SK-N-SH (cell line): ENCODE measurements at regions not wholly inside any gene's neighbourhood (a gene's known extent, or its start where the extent isn't known, plus 50 kb on each side); places are given as distances from the start of the nearest gene placed in this dataset.

Source experiments
- CTCF ChIA-PET: fragments of 300-600, 350-600 bp; formaldehyde crosslinking; extraction: SDS; loops from one replicate; lab custom pipeline; 2021; lab: Yijun Ruan, JAX
- POLR2A ChIA-PET: fragments of 350-600 bp; sonication (Branson Sonifier 250); formaldehyde crosslinking; extraction: SDS; loops from one replicate; lab custom pipeline; 2020; ENCODE audit warnings: antibody characterized with exemption, inconsistent platforms; lab: Yijun Ruan, JAX
- DNase-seq: peaks from one replicate; pipeline ENCODE4 v3.0.0; 2012
- H2AFZ ChIP-seq: fragments of 200-600 bp; sonication (generic); 2 replicates; pipeline ENCODE4 v1.8.1; 2016; ENCODE audit warnings: antibody characterized with exemption, mild to moderate bottlenecking, low read depth
- H3F3A ChIP-seq: fragments of 200-600 bp; sonication (generic); replicated peaks from 2 replicates; pipeline ENCODE3; 2016; ENCODE audit warnings: antibody characterized with exemption, mild to moderate bottlenecking; ENCODE audit not compliant: insufficient read depth
- H3K27ac ChIP-seq, 2 experiments: fragments of 200-500 bp in 1 of 2; fragments of 200-600 bp in 1 of 2; sonication (Bioruptor generic) in 1 of 2; sonication (generic), shearing (Covaris generic) in 1 of 2; 2 replicates each; pipeline versions ENCODE4 v1.5.1 to v1.6.1; 2014 to 2016; ENCODE audit warnings: low read depth in 2 of 2, inconsistent platforms in 1 of 2, low read length in 1 of 2, mild to moderate bottlenecking in 1 of 2, mixed read lengths in 1 of 2
- H3K27me3 ChIP-seq: fragments of 200-600 bp; sonication (generic), shearing (Covaris generic); 2 replicates; pipeline ENCODE4 v1.6.1; 2016; ENCODE audit warnings: mixed run types; ENCODE audit not compliant: insufficient read depth
- H3K36me3 ChIP-seq, 2 experiments: fragments of 200-500 bp in 1 of 2; fragments of 200-600 bp in 1 of 2; sonication (Bioruptor generic) in 1 of 2; sonication (generic) in 1 of 2; replicated peaks in 1 of 2; 2 replicates each; pipeline versions ENCODE3 to v1.5.1; 2014 to 2016; ENCODE audit warnings: low read length in 1 of 2, mild to moderate bottlenecking in 1 of 2; ENCODE audit not compliant: insufficient read depth in 2 of 2, control insufficient read depth in 1 of 2
- H3K4me1 ChIP-seq, 2 experiments: fragments of 200-500 bp in 1 of 2; fragments of 200-600 bp in 1 of 2; sonication (Bioruptor generic) in 1 of 2; sonication (generic), shearing (Covaris generic) in 1 of 2; 2 replicates each; pipeline versions ENCODE4 v1.5.1 to v1.6.1; 2014 to 2016; ENCODE audit warnings: low read depth in 1 of 2, low read length in 1 of 2, mixed run types in 1 of 2; ENCODE audit not compliant: insufficient read depth in 2 of 2, control insufficient read depth in 1 of 2
- H3K4me2 ChIP-seq: fragments of 200-600 bp; sonication (generic), shearing (Covaris generic); 2 replicates; pipeline ENCODE4 v1.6.1; 2017; ENCODE audit warnings: mixed run types
- H3K4me3 ChIP-seq, 2 experiments: fragments of 200-500 bp in 1 of 2; fragments of 200-600 bp in 1 of 2; sonication (Bioruptor generic) in 1 of 2; sonication (generic), shearing (Covaris generic) in 1 of 2; 2 replicates each; pipeline versions ENCODE4 v1.5.1 to v1.8.1; 2014 to 2016; ENCODE audit warnings: low read depth in 2 of 2, inconsistent platforms in 1 of 2, low read length in 1 of 2, mild to moderate bottlenecking in 1 of 2, mixed read lengths in 1 of 2, moderate library complexity in 1 of 2
- H3K79me2 ChIP-seq: fragments of 200-600 bp; sonication (generic); 2 replicates; pipeline ENCODE4 v1.8.1; 2017; ENCODE audit warnings: mild to moderate bottlenecking; ENCODE audit not compliant: insufficient read depth
- H3K9ac ChIP-seq: fragments of 200-600 bp; sonication (generic); 2 replicates; pipeline ENCODE4 v1.6.1; 2017; ENCODE audit warnings: mixed run types
- H3K9me2 ChIP-seq: fragments of 200-600 bp; sonication (generic); 2 replicates; pipeline ENCODE4 v1.6.1; 2017; ENCODE audit warnings: mixed run types
- H3K9me3 ChIP-seq: fragments of 200-600 bp; sonication (generic); 2 replicates; pipeline ENCODE4 v1.6.1; 2017; ENCODE audit warnings: mixed run types, mild to moderate bottlenecking, moderate library complexity
- H4K20me1 ChIP-seq: fragments of 200-600 bp; sonication (generic); 2 replicates; pipeline ENCODE4 v1.6.1; 2017; ENCODE audit warnings: mild to moderate bottlenecking, mixed run types; ENCODE audit not compliant: insufficient read depth
- EZH2phosphoT487 ChIP-seq: fragments of 200-600 bp; sonication (generic); IDR thresholded peaks from 2 replicates; pipeline ENCODE4 v1.6.1; 2017; ENCODE audit warnings: low read depth, mixed run types, mild to moderate bottlenecking, antibody characterized with exemption, moderate library complexity, borderline replicate concordance
- FOSL2 ChIP-seq: IDR thresholded peaks from 2 replicates; pipeline ENCODE4 v1.4.0; 2012; ENCODE audit warnings: low read depth, mild to moderate bottlenecking, moderate library complexity, borderline replicate concordance
- FOXJ3 ChIP-seq: sonication (generic); formaldehyde crosslinking; IDR thresholded peaks from 2 replicates; pipeline ENCODE4 v1.5.1; 2020; ENCODE audit warnings: mild to moderate bottlenecking, missing genetic modification reagents
- FOXM1 ChIP-seq: IDR thresholded peaks from 2 replicates; pipeline ENCODE4 v1.4.0; 2012; ENCODE audit warnings: low read depth, mild to moderate bottlenecking
- GATA2 ChIP-seq: sonication (generic); formaldehyde crosslinking; IDR thresholded peaks from 2 replicates; pipeline ENCODE4 v1.5.0; 2020; ENCODE audit warnings: mild to moderate bottlenecking, missing genetic modification reagents
- JUND ChIP-seq: IDR thresholded peaks from 2 replicates; pipeline ENCODE4 v1.4.0; 2012
- NFIC ChIP-seq: IDR thresholded peaks from 2 replicates; pipeline ENCODE4 v1.4.0; 2012; ENCODE audit warnings: borderline replicate concordance
- RAD21 ChIP-seq: IDR thresholded peaks from 2 replicates; pipeline ENCODE4 v1.6.1; 2012; ENCODE audit warnings: mild to moderate bottlenecking, low read length
- RCOR1 ChIP-seq: fragments of 150-350 bp; IDR thresholded peaks from 2 replicates; pipeline ENCODE4 v1.6.1; 2017; ENCODE audit warnings: antibody characterized with exemption, low read length
- RFX5 ChIP-seq: IDR thresholded peaks from 2 replicates; pipeline ENCODE4 v1.6.1; 2012; ENCODE audit warnings: mild to moderate bottlenecking, improper control_type of control experiment, low read length
- RXRA ChIP-seq: IDR thresholded peaks from 2 replicates; pipeline ENCODE4 v1.4.0; 2012; ENCODE audit warnings: low read depth, mild to moderate bottlenecking, borderline replicate concordance
- SIN3A ChIP-seq: IDR thresholded peaks from 2 replicates; pipeline ENCODE4 v1.6.1; 2012; ENCODE audit warnings: low read depth, mild to moderate bottlenecking, low read length, moderate library complexity, borderline replicate concordance
- TAF1 ChIP-seq: IDR thresholded peaks from 2 replicates; pipeline ENCODE4 v1.6.1; 2012; ENCODE audit warnings: low read depth, mild to moderate bottlenecking, low read length, moderate library complexity, borderline replicate concordance
- TEAD4 ChIP-seq: IDR thresholded peaks from 2 replicates; pipeline ENCODE4 v1.4.0; 2012; ENCODE audit warnings: mild to moderate bottlenecking, borderline replicate concordance; ENCODE audit not compliant: insufficient read depth
- YY1 ChIP-seq: IDR thresholded peaks from 2 replicates; pipeline ENCODE4 v1.4.0; 2012; ENCODE audit warnings: low read depth, mild to moderate bottlenecking
- WGBS: methylation state at CpG from one replicate; pipeline ENCODE4 v1.1.6; 2017; ENCODE audit warnings: low lambda C conversion rate; 5-methylcytosine and 5-hydroxymethylcytosine counted together
- TF ChIP-seq, protein P1 (sequence below): IDR thresholded peaks from 2 replicates; pipeline ENCODE4 v1.6.1; 2012; ENCODE audit warnings: mild to moderate bottlenecking, low read depth, low read length, moderate library complexity
- TF ChIP-seq, protein P2 (sequence below): fragments of 150-350 bp; IDR thresholded peaks from 2 replicates; pipeline ENCODE4 v1.6.1; 2017; ENCODE audit warnings: antibody characterized with exemption, low read length, low read depth, borderline replicate concordance
- TF ChIP-seq, protein P3 (sequence below): IDR thresholded peaks from 2 replicates; pipeline ENCODE4; 2012
- TF ChIP-seq, protein P4 (sequence below): IDR thresholded peaks from 2 replicates; pipeline ENCODE4 v1.4.0; 2012; ENCODE audit warnings: low read depth, borderline replicate concordance

DNA sequence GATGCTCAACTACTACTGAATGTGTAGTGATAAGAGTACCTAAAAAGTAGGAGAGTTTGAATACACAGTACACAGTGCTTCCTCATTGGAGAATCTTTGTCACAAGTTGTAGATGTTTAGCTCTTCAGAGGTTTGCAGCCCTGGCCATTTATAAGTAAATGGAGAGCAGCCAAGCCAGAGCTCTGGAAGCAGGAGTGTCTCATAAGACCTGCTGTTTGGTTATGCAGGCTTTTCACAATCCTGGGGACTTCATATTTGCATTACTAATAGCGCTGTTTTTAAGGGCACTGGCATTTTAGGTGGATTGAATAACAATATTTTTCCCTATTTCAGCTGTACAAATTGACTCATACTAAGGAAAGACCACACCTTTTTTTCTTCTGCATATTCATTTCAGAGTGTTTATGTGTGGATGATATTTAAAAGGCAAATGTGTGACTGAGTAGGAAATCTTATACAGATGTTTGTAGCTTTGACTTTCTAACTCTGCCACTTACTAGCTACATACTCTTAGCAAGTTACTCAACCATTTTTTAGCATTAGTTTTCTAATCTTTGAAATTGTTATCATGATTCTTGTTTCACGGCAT, 730.5 kb upstream of the MAP3K7 start:
- H2AFZ ChIP-seq, result no peak overlapping the region
- H3F3A ChIP-seq, result no peaks in the 10 kb centered on the region
- TF ChIP-seq, protein P1, sequence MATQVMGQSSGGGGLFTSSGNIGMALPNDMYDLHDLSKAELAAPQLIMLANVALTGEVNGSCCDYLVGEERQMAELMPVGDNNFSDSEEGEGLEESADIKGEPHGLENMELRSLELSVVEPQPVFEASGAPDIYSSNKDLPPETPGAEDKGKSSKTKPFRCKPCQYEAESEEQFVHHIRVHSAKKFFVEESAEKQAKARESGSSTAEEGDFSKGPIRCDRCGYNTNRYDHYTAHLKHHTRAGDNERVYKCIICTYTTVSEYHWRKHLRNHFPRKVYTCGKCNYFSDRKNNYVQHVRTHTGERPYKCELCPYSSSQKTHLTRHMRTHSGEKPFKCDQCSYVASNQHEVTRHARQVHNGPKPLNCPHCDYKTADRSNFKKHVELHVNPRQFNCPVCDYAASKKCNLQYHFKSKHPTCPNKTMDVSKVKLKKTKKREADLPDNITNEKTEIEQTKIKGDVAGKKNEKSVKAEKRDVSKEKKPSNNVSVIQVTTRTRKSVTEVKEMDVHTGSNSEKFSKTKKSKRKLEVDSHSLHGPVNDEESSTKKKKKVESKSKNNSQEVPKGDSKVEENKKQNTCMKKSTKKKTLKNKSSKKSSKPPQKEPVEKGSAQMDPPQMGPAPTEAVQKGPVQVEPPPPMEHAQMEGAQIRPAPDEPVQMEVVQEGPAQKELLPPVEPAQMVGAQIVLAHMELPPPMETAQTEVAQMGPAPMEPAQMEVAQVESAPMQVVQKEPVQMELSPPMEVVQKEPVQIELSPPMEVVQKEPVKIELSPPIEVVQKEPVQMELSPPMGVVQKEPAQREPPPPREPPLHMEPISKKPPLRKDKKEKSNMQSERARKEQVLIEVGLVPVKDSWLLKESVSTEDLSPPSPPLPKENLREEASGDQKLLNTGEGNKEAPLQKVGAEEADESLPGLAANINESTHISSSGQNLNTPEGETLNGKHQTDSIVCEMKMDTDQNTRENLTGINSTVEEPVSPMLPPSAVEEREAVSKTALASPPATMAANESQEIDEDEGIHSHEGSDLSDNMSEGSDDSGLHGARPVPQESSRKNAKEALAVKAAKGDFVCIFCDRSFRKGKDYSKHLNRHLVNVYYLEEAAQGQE, result no peak
- no peak for TF ChIP-seq FOXM1
- no peak for TF ChIP-seq RCOR1
- TF ChIP-seq TEAD4, result no peak
- no peak for TF ChIP-seq NFIC
- TF ChIP-seq JUND, result no peak
- TF ChIP-seq YY1, result no peak
- no peak for TF ChIP-seq SIN3A
- TF ChIP-seq, protein P2, sequence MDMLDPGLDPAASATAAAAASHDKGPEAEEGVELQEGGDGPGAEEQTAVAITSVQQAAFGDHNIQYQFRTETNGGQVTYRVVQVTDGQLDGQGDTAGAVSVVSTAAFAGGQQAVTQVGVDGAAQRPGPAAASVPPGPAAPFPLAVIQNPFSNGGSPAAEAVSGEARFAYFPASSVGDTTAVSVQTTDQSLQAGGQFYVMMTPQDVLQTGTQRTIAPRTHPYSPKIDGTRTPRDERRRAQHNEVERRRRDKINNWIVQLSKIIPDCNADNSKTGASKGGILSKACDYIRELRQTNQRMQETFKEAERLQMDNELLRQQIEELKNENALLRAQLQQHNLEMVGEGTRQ, result no peak
- H3K27me3 ChIP-seq, result no peaks in the 10 kb centered on the region
- no peaks in the 10 kb centered on the region for H3K9me2 ChIP-seq
- no peak overlapping the region for H3K9ac ChIP-seq
- CTCF ChIA-PET, result interaction anchor here (1.1 to 1.4 kb wide), 2 partner anchors 12 to 236 kb away, joined by 3 to 5 read pairs; no protein-coding TSS in a partner anchor
- no peaks in the 10 kb centered on the region for H3K36me3 ChIP-seq
- no peaks in the 10 kb centered on the region for H3K79me2 ChIP-seq
- H3K27ac ChIP-seq, result no peak overlapping the region
- no peak for DNase-seq
- no peak overlapping the region for H3K4me3 ChIP-seq
- POLR2A ChIA-PET, result no interaction called here
- no peaks in the 10 kb centered on the region for H3K4me1 ChIP-seq
- no peak overlapping the region for H3K4me2 ChIP-seq
- no peaks in the 10 kb centered on the region for H4K20me1 ChIP-seq
- 4% methylated on average over 2 of the region's 2 CpGs for whole genome bisulfite sequencing
- no peaks in the 10 kb centered on the region for H3K9me3 ChIP-seq

DNA sequence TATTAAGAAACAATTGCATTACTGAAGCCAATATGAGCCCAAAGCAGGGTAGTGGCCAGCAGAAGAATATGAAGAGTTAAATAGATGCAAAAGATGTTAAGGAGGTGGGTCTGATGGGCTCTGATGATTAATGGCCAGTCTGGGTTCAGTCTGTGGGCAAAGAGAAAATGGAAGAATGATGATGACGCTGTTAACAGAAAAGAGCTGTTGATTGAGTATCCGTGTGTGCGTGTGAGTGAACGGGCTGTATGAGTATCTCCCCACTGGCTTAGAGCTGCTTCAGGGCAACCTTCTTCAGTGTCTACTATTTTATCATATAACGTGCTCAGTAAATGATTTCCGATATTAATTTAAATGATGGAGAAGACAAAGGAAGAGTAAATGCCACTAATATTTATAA, 723.3 kb upstream of the MAP3K7 start:
- Histone ChIP-seq H3F3A (no peaks in the 10 kb centered on the region), H3K36me3 (no peaks in the 10 kb centered on the region), H3K4me1 (no peaks in the 10 kb centered on the region), H3K4me2 (no peak overlapping the region), H3K79me2 (no peaks in the 10 kb centered on the region), H3K4me3 (no peak overlapping the region), H4K20me1 (no peaks in the 10 kb centered on the region), H3K9ac (no peak overlapping the region), H3K9me3 (no peaks in the 10 kb centered on the region), H3K27me3 (no peaks in the 10 kb centered on the region), H3K9me2 (no peaks in the 10 kb centered on the region), H2AFZ (no peak overlapping the region), H3K27ac (no peak overlapping the region)
- ChIA-PET POLR2A (no interaction called here), CTCF (no interaction called here)
- TF ChIP-seq, protein P3, sequence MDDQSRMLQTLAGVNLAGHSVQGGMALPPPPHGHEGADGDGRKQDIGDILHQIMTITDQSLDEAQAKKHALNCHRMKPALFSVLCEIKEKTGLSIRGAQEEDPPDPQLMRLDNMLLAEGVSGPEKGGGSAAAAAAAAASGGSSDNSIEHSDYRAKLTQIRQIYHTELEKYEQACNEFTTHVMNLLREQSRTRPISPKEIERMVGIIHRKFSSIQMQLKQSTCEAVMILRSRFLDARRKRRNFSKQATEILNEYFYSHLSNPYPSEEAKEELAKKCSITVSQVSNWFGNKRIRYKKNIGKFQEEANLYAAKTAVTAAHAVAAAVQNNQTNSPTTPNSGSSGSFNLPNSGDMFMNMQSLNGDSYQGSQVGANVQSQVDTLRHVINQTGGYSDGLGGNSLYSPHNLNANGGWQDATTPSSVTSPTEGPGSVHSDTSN, result no peak
- TF ChIP-seq EZH2phosphoT487 (no peak), GATA2 (CRISPR knock-in tag) (no peak), FOXJ3 (CRISPR knock-in tag) (no peak), TAF1 (no peak), SIN3A (no peak), RXRA (no peak), RFX5 (no peak), FOSL2 (no peak), RAD21 (no peak)
- TF ChIP-seq, protein P4, sequence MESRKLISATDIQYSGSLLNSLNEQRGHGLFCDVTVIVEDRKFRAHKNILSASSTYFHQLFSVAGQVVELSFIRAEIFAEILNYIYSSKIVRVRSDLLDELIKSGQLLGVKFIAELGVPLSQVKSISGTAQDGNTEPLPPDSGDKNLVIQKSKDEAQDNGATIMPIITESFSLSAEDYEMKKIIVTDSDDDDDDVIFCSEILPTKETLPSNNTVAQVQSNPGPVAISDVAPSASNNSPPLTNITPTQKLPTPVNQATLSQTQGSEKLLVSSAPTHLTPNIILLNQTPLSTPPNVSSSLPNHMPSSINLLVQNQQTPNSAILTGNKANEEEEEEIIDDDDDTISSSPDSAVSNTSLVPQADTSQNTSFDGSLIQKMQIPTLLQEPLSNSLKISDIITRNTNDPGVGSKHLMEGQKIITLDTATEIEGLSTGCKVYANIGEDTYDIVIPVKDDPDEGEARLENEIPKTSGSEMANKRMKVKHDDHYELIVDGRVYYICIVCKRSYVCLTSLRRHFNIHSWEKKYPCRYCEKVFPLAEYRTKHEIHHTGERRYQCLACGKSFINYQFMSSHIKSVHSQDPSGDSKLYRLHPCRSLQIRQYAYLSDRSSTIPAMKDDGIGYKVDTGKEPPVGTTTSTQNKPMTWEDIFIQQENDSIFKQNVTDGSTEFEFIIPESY, result no peak
- DNase-seq, result no peak
- WGBS, result 53% methylated on average over 6 of the region's 6 CpGs
